Skin of body (tissue), 1 donor: ENCODE measurements at regions not wholly inside any gene's neighbourhood (a gene's known extent, or its start where the extent isn't known, plus 50 kb on each side); places are given as distances from the start of the nearest gene placed in this dataset.

Source experiments
- DNase-seq: peaks from one replicate; lab custom pipeline; 2025; lab: John Stamatoyannopoulos, UW

DNA sequence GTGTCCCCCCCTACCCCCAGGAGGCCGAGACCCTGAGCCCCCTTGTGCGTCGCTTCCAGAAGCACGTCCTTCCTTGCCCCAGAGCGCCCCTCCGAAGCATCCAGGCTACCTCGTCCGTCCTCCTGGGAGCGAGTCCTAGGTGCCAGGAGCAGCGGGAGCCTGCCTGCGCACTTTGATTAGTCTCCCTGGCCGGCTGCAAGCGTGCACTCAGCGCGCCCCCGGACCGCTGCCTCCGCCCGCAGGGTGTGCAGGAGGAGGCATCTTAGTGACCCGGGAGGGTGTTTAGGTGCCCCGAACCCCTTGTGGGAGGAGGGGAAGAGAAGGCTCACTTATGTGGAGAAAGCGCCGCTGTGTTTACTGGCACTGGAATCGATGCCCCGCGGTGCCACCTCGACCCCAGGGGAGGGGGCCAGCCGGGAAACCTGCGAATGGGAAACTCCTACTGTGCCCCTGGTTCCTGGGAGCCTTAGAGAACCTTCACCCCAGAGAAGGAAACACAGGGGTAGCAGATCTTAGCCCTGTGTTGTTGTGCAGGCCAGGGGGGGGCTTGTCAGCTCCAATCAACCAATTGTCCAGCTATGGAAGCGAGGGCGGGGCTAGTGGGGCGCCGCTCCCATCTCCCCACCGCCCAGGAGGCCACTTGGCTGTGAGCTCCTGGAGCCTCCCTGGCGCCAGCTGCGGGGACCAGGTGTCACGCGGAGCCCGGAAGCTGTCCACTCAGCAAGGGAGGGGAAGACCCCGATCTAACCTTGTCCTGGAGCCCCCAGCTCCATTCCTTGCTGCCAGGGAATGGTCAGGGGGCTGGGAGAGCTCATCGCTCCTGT, 922.8 kb upstream of the EEF2KMT start:
- DNase-seq = no peak

DNA sequence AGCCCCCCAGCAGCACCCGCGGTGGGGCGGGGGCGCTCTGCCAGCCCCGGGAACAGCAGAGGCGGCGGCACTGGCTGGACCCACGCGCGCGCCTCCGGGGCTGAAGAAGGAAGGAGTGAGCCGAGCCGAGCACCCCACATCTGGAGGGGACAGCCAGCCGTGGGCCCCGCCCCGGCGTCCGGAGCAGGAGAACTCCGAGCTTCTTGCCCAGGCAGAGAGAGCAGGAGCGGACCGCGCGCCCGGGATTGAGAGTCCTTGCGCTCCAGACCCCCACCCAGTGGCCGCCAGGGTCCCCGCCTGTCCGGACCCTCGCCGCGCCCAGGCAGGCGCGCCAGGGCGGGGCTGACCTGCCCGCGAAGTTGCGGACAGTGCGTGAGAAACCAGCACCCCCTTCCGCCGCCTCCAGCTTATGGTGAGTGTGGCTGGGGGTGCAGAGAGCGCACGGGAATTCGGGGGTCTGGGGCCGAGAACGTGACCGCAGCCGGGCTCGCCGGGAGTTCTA, 921.9 kb upstream of the EEF2KMT start:
- DNase-seq = no peak

DNA sequence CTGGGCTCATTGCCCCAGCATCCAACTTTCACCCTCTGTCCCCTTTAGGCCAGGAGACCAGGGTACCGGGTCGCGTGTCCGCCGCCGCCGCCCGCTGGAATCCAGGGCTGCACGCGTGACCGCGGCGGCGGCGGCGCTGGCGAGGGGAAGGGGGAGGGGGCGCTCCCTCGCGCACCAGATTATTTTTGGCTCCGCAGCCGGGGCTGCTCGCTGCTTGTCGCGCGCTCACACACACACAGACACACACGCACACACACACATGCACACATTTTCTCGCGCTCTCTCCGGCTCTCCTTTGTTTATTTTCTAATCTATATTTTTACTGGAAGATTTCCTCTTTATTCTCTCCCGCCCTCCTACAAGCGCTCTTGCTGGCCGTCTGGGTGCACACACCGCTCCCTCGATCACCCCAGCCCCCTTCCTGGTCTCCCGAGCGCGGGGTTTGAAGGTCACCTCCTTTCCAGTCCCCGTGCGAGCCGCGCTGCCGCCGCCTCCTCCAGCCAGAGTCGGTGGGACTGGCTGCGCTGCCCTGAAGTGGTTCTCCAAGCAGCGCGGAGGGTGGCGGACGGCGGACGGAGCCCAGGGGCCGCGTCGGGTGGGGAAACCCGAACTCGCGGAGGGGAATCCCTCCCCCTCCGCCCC, 921.4 kb upstream of the EEF2KMT start:
- DNase-seq = no peak

DNA sequence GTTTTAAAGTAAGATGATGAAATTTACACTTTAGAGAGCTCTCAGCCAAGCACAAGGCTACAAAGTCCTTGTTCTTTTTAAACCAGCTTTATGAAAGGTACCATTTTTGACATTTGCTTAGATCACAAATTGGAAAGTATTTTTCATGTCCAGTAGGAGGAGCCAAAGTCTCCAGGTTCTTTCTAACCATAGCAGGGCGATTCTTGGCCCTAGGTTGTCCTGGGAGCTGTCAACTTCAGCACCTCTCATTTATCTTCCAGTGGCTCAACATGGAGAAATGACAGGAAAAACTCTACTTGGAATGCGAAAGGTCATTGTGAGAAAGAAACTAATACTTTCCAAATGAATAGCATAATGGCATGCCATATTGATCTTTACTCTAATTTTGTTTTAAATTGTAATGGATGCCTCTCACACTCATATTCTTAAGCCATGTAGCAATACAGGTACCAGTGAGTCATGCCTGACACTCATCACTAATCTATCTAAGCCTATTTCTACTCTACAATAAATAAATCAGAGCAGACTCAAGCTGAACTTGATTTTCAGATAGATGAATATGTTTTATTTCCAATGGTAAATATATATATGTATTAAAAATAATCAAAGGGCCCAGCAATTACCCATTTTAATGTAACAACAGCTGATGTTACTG, 919.1 kb upstream of the EEF2KMT start:
- DNase-seq = no peak

DNA sequence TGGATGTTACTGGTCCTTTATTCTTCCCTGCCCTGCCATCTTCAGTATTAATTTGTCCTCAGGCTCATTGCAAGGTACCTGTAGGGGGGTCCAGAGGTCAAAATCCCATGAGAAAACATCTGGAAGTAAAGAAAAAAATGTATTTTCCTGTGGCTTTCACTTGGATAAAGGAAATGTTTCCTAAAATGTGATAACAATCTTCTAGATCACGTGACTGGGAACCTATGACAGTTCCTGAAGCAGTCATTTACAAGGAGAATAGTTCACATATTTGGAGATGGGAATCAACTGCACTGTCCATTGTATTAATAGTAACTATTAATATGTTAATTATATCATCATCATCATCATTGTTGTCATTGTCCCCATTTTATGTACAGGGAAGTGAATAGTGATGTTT, 915.1 kb upstream of the EEF2KMT start:
- no peak for DNase-seq

DNA sequence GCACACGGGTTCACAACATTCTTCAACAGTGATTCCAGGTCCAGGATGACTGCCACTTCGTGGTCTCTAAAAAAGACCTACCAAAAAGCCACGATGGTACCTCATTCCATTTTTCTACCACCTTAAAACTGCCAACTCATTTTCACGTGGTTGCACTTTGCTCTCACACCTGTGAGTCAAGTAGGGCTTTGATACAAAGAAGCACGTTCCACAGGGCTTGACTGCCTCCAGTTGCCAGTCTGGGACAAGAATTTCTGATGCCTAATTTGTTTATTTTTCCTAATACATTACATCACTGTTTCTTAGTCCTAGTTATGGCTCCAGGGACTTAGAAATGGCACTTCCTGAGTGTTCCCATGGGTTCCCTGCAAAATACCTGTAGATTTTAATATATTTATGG, 911.6 kb upstream of the EEF2KMT start:
- DNase-seq = no peak

DNA sequence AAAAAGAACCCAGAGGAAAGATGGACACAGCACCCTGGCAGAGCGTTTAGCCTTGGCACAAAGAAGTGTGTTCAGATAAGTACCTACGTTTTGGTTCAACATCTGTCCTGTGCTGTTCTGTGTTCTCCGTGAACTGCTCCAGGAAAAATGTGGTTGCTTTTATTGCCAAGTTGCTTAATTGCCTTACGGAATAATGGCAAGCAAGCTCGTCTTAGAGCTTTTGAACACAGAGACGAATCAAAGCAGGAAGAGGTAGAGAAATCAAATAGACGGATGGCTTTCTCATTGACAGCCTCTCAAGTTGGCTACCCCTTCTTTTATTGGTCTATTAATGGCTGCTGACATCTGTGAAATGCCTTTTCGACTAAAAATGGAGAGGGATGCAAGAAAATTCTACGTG, 911.1 kb upstream of the EEF2KMT start:
- no peak for DNase-seq

DNA sequence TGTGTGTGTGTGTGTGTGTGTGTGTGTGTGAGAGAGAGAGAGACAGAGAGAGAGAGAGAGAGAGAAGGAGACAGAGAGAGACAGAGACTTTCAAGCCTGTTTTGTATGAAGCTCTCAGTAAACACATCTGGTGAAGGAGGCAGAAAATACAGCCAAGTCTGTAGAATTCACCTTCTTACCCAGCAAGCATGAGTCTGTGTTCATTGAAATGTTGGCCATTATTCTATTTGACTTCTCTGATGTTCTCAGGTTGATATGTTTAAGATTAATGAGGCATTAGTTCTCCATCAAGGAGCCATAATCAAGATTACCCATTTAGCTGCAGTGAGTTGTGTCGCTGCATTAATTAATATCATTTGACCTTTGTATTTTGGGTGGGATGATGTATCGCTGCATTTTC, 895.8 kb upstream of the EEF2KMT start:
- DNase-seq = no peak

DNA sequence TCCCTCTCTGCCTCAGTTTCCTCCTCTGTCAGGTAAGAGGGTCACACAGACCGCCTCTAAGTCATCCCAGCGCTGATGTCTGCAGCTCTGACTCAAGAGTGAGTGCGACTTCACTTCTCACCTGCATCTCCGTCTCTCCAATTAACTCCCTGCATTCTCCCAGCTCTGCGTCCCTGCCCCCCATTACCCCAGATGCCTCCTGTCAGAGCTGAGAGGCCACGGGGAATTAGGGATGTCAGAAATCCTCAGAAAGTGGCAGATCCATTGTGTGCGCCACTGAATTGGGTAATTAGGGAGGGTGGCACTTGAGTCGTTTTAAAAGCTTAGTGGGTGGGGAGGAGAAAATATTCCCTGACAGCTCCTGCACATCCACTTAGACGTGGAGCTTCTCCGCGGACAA, 885.4 kb upstream of the EEF2KMT start:
- DNase-seq = no peak

DNA sequence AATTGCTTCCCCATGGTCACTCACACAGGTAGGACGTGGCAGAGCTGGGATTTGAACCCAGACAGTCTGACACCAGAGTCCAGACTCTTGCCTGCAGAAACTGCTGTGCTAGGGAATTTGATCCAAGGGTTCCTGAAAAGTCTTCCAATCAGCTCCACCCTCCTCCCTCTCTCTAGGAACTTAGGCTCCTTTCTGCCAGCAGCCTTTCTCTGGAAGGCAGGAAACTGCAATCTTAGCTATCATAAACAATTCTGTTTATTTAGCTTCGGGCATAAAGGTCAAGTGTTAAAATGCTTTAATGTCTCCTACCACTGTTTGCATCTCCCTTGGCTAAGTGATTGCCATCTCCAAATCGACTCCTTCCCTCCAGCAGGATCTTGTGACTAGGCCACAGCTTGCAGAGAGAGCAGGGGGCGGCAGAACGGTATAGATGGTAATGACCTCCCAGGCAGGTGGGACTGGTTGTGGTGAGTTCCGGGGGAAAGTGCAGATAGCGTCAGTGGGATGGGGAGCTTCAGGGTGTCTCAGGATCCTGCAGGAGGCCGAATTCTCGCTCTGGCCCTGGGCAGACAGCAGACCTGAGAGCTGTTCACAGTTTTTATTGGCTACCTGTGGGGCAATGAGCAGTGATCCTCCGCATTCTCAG, 882.4 kb upstream of the EEF2KMT start:
- DNase-seq = no peak

DNA sequence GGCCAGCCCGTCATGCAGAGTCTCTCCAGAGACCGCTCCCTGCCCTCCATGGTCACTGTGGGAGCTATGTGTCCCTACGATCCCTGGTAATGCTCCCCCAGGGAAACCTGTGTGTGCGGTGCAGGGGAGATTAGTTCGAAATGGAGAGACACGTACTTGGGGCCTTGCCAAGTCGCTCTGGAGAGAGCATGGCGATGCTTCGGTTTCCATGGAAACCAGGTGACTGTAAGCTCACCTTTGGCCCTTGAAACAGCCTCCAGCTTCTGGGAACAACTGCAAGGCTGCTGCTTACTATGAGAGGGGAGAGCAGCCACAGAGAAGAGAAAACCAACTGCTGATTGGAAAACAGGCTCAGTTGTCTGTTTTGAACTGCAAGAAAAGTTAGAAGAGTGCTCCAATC, 879.7 kb upstream of the EEF2KMT start:
- no peak for DNase-seq

DNA sequence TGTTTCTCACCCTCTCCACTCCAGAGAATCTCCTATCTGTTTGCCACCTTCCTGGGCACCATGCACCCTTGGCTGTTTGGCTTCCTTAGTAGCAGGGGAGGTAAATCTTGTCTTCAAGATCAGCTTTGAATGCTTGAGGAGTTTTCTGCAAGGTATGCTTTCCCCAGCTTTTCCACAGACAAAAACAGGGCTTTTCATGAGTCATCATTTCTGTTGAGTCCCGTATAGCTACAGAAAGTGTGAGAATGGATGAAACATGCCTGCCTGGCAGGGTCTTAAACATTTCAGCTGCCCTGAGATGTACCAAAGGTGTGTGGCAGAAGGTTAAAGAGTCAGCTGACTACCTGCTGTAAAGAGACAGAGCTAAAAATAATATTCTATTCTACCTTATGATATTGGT, 875.2 kb upstream of the EEF2KMT start:
- no peak for DNase-seq

DNA sequence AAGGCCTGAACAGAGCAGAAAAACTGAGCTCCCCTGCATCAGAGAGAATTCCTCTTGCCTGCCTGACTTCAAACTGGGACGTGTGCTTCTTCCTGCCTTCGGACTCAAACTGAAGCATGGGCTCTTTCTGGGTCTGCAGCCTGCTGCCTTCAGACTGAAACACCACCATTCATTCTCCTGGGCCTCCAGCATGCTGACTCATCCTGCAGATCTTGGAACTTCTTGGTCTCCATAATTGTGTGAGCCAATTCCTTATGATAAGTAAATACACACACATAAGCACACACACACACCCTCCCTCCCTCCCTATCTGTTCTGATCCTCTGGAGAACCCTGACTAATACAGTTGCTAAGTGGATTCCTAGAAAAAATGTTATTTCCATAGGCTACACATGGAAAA, 874.3 kb upstream of the EEF2KMT start:
- no peak for DNase-seq

DNA sequence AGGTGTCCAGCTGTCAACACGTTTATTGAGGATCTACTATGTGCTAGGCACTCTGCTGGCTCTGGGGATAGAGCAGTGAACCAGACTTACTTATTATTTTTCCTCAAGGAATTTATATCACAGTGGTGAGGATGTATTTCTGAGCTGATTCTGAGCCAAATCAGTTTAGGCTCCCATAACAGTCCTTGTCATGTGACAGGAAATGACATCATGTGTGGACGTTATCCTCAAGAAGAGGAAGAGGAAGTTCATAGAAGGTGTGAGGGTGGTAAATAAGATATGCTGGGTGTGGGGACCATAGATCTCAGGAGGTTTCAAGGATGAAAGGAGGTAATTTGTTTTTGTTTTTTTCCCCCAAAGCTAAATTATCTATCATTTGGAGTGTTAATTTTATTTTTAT, 873.5 kb upstream of the EEF2KMT start:
- DNase-seq = no peak

DNA sequence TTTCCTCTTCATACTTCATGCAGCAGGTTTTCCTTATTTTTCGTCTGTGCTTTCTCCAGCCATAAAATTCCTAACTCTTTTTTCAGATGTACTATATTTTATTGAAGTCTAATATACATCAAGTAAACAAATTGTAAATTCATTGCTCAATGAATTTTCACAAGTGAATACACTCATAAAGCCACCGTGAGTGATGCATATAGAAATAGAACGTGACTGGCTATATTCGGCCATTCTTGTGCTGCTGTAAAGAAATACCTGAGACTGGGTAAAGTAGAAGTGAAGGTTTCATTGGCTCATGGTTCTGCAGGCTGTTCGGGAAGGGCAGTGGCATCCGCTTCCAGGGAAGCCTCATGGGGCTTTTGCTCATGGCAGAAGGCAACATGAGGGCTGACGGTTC, 868.4 kb upstream of the EEF2KMT start:
- no peak for DNase-seq

DNA sequence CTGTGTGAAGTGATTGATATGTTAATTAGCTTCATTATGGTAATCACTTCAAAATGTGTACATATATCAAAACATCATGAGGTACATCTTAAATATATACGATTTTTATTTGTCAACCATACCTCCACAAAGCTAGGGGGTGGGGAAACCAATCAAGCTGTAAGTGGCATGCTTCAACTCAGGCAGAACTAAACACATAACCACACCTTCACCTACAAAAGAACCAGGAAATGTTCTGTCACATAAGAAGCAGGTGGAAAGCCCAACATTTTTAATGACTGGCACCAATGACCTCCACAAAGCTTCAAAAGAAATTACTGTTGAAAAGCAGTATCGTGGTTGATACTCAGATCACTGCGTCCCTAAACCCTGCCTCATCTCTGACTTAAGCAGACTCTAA, 867.7 kb upstream of the EEF2KMT start:
- DNase-seq = no peak

DNA sequence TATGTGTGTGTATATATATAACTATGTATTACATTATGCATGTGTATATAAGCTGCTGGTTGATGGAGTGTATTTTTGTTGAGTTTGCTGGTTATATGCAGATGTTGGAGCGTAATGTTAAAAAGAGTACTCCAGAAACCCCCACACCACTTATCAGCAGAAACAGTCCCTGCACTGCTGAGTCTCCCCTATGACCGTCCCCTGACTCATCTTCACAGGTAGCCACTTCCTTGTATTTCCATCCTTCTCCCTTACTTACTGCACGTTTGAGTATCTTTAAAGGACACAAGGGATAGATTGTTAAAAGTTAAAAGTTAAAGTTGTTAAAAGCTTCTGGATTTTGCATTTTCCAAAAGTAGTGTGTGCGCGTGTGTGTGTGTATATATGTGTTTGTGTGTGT, 853.9 kb upstream of the EEF2KMT start:
- DNase-seq = no peak

DNA sequence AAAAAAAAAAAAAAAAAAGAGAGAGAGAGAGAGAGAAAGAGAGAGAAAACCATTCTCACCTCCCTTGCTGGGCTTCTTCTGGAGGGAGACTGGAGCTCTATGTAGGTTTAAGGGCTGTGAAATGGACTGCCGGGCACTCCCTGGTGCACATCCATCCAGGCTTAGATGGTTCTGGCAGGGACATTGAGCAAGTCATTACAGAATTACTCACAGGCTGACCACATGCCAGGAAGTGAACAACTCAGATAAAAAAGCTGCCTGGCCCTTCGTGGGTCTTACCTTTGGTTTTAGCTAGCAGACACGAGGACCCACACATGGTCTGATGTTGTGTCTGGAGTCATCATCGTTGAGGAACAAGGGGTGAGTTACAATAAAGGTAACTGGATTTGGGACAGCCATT, 847.4 kb upstream of the EEF2KMT start:
- no peak for DNase-seq

DNA sequence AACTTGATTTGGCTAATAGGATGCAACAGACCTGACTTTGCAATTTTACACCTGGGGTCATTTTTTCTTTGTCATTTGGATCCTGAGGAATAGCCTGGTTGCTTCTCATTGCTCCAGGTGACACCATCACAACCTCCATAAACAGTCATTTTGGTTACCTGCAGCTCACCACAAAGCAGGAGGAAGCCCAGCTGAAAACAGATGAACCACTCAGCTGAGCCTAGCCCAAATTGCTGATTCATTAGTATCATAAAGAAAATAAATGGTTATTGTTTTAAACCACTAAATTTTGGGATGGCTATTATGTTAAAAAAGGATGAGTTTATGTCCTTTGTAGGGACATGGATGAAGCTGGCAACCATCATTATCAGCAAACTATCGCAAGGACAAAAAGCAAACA, 841.0 kb upstream of the EEF2KMT start:
- DNase-seq = no peak

DNA sequence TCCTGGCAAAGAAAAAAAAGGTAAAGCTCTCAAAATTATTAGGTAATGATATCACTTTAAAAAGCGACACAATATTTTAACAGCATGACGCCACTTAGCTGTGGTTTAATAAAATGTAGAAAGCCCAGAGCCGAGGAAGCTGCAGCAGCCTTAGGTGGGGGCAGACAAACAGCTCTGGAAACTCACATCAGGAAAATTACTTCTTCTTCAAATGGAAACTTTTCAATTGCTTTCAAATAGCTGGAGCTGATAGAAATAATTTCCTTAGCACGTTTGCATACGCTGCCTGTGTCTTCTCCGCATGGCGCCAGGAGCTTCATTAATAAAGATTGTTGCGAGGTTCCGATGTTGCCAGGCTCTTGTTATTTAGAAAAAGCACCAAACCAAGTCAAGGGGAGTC, 835.3 kb upstream of the EEF2KMT start:
- DNase-seq = no peak

DNA sequence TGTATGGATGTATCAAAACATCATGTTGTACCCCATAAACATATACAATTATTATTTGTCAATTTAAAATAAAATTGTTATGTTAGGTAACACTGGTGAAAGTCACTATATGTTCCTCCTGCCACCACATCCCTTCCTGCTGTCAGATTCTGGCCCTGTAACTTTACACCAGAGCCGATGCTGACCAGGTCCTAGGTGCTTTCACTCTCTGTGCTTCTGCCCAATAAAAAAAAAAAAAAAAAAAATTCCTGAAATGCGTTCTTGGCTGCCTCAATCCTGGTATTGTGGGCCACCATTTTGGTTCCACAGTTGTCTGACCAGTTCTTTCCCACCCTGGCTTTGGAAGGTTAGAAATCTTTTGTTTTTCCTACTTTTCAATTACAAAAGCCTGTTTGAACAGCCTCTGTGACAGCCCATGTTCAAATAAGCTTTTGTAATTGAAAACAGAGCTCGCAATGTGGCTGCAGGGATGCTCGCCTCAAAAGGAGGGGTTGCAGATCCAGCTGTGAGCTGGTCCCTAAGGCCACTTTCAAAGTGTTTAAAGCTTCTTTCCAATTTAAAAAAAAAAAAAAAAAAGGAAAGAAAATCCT, 831.0 kb upstream of the EEF2KMT start:
- DNase-seq = peak; percentile 15

DNA sequence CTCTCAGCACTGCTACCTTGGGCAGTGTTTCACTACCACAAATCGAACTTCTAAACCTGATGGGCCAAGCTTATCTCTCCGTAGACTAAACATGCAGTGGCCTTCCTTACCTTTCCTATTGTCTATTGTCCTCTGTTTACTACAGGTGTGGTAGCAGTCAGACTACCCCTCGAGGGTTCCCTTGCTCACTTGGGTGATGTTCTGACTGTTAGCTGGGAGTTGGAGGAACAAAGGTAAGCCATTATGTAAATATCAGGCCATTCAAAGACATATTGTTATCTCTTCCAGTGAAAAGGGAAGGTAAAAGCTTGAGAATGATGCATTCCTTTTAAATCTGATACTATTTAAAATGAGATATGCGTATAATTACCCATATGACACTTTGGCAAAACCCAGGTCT, 828.3 kb upstream of the EEF2KMT start:
- DNase-seq = no peak
